ENCODE measurements at regions not wholly inside any gene's neighbourhood (a gene's known extent, or its start where the extent isn't known, plus 50 kb on each side); places are given as distances from the start of the nearest gene placed in this dataset.

DNA sequence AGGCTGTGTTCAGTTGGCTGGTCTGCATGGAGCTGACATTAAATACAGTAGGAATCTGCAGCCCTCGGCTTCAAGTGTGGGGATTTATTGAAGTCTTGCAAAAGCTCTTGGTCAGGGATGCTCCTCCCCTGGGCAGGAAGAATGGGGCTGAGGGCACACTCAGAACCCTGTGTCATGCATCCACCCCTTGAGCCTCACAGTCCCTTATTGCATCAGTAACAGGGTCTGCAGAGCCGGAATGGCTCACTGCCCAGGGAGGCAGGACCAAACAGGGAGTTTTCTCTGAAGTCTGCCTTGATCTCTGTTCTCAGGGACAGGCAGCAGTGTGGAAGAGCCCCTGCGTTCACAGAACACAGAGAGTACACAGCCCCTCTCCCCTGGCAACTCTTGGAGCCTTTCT is 216.8 kb downstream of the ENGASE start:
- TF ChIP-seq POLR2AphosphoS5 (IDR thresholded peaks at IDR 0.05) (no peak), POLR2A (IDR thresholded peaks at IDR 0.05) (no peak), EP300 (IDR thresholded peaks at IDR 0.05) (no peak)
- TF ChIP-seq, protein P1, sequence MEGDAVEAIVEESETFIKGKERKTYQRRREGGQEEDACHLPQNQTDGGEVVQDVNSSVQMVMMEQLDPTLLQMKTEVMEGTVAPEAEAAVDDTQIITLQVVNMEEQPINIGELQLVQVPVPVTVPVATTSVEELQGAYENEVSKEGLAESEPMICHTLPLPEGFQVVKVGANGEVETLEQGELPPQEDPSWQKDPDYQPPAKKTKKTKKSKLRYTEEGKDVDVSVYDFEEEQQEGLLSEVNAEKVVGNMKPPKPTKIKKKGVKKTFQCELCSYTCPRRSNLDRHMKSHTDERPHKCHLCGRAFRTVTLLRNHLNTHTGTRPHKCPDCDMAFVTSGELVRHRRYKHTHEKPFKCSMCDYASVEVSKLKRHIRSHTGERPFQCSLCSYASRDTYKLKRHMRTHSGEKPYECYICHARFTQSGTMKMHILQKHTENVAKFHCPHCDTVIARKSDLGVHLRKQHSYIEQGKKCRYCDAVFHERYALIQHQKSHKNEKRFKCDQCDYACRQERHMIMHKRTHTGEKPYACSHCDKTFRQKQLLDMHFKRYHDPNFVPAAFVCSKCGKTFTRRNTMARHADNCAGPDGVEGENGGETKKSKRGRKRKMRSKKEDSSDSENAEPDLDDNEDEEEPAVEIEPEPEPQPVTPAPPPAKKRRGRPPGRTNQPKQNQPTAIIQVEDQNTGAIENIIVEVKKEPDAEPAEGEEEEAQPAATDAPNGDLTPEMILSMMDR (IDR thresholded peaks at IDR 0.05), result no peak
